ENCODE measurements at regions not wholly inside any gene's neighbourhood (a gene's known extent, or its start where the extent isn't known, plus 50 kb on each side); places are given as distances from the start of the nearest gene placed in this dataset.

GRCh38 chr7:136807598-136807997 lies 60.9 kb upstream of the CHRM2 start:
- peaks cover 4% of the 10 kb centered on the region for H3K9me3 ChIP-seq (ENCODE audit: control insufficient read depth, low read length)
- DNase-seq (ENCODE audit: low read depth): no peak
- no peaks in the 10 kb centered on the region for H3K4me1 ChIP-seq (ENCODE audit: control insufficient read depth, insufficient read depth, low read length)
- no peaks in the 10 kb centered on the region for H3K36me3 ChIP-seq (ENCODE audit: control insufficient read depth, insufficient read depth, low read length, severe bottlenecking)
- H3K9ac ChIP-seq (ENCODE audit: low read length): no peak overlapping the region
- H3K4me3 ChIP-seq (ENCODE audit: low read length): no peak overlapping the region
- no peaks in the 10 kb centered on the region for H3K27me3 ChIP-seq (replicated peaks; ENCODE audit: control insufficient read depth, insufficient read depth, low read length)

GRCh38 chr7:136803028-136803427 lies 65.4 kb upstream of the CHRM2 start:
- Histone ChIP-seq H3K9me3 (ENCODE audit: control insufficient read depth, low read length) (no peaks in the 10 kb centered on the region), H3K4me3 (ENCODE audit: low read length) (no peak overlapping the region), H3K36me3 (ENCODE audit: control insufficient read depth, insufficient read depth, low read length, severe bottlenecking) (no peaks in the 10 kb centered on the region), H3K9ac (ENCODE audit: low read length) (no peak overlapping the region), H3K27me3 (replicated peaks; ENCODE audit: control insufficient read depth, insufficient read depth, low read length) (no peaks in the 10 kb centered on the region), H3K4me1 (ENCODE audit: control insufficient read depth, insufficient read depth, low read length) (no peaks in the 10 kb centered on the region)
- no peak for DNase-seq (ENCODE audit: low read depth)

GRCh38 chr7:136783934-136784333 lies 84.5 kb upstream of the CHRM2 start:
- no peak for DNase-seq (ENCODE audit: low read depth)
- Histone ChIP-seq H3K36me3 (ENCODE audit: control insufficient read depth, insufficient read depth, low read length, severe bottlenecking) (no peaks in the 10 kb centered on the region), H3K27me3 (replicated peaks; ENCODE audit: control insufficient read depth, insufficient read depth, low read length) (no peaks in the 10 kb centered on the region), H3K9ac (ENCODE audit: low read length) (no peak overlapping the region), H3K9me3 (ENCODE audit: control insufficient read depth, low read length) (no peaks in the 10 kb centered on the region), H3K4me3 (ENCODE audit: low read length) (no peak overlapping the region), H3K4me1 (ENCODE audit: control insufficient read depth, insufficient read depth, low read length) (no peaks in the 10 kb centered on the region)

GRCh38 chr7:136741941-136742340 lies 126.5 kb upstream of the CHRM2 start:
- Histone ChIP-seq H3K36me3 (ENCODE audit: control insufficient read depth, insufficient read depth, low read length, severe bottlenecking) (no peaks in the 10 kb centered on the region), H3K9ac (ENCODE audit: low read length) (no peak overlapping the region), H3K4me1 (ENCODE audit: control insufficient read depth, insufficient read depth, low read length) (no peaks in the 10 kb centered on the region), H3K9me3 (ENCODE audit: control insufficient read depth, low read length) (peaks cover 5% of the 10 kb centered on the region), H3K4me3 (ENCODE audit: low read length) (no peak overlapping the region), H3K27me3 (replicated peaks; ENCODE audit: control insufficient read depth, insufficient read depth, low read length) (no peaks in the 10 kb centered on the region)
- peak; percentile 53 for DNase-seq (ENCODE audit: low read depth)

GRCh38 chr7:136728945-136729344 lies 139.5 kb upstream of the CHRM2 start:
- no peak for DNase-seq (ENCODE audit: low read depth)
- no peak overlapping the region for H3K4me3 ChIP-seq (ENCODE audit: low read length)
- H3K4me1 ChIP-seq (ENCODE audit: control insufficient read depth, insufficient read depth, low read length): no peaks in the 10 kb centered on the region
- H3K9me3 ChIP-seq (ENCODE audit: control insufficient read depth, low read length): no peaks in the 10 kb centered on the region
- no peaks in the 10 kb centered on the region for H3K27me3 ChIP-seq (replicated peaks; ENCODE audit: control insufficient read depth, insufficient read depth, low read length)
- H3K9ac ChIP-seq (ENCODE audit: low read length): no peak overlapping the region
- H3K36me3 ChIP-seq (ENCODE audit: control insufficient read depth, insufficient read depth, low read length, severe bottlenecking): no peaks in the 10 kb centered on the region

GRCh38 chr7:136726460-136726859 lies 142.0 kb upstream of the CHRM2 start:
- no peak overlapping the region for H3K9ac ChIP-seq (ENCODE audit: low read length)
- no peaks in the 10 kb centered on the region for H3K27me3 ChIP-seq (replicated peaks; ENCODE audit: control insufficient read depth, insufficient read depth, low read length)
- H3K36me3 ChIP-seq (ENCODE audit: control insufficient read depth, insufficient read depth, low read length, severe bottlenecking): no peaks in the 10 kb centered on the region
- no peak overlapping the region for H3K4me3 ChIP-seq (ENCODE audit: low read length)
- no peaks in the 10 kb centered on the region for H3K4me1 ChIP-seq (ENCODE audit: control insufficient read depth, insufficient read depth, low read length)
- H3K9me3 ChIP-seq (ENCODE audit: control insufficient read depth, low read length): no peaks in the 10 kb centered on the region
- DNase-seq (ENCODE audit: low read depth): no peak

GRCh38 chr7:136717910-136718557 lies 150.4 kb upstream of the CHRM2 start:
- no peaks in the 10 kb centered on the region for H3K27me3 ChIP-seq (replicated peaks; ENCODE audit: control insufficient read depth, insufficient read depth, low read length)
- no peak overlapping the region for H3K4me3 ChIP-seq (ENCODE audit: low read length)
- no peaks in the 10 kb centered on the region for H3K36me3 ChIP-seq (ENCODE audit: control insufficient read depth, insufficient read depth, low read length, severe bottlenecking)
- no peaks in the 10 kb centered on the region for H3K4me1 ChIP-seq (ENCODE audit: control insufficient read depth, insufficient read depth, low read length)
- no peaks in the 10 kb centered on the region for H3K9me3 ChIP-seq (ENCODE audit: control insufficient read depth, low read length)
- no peak for DNase-seq (ENCODE audit: low read depth)
- no peak overlapping the region for H3K9ac ChIP-seq (ENCODE audit: low read length)

GRCh38 chr7:136714062-136714461 lies 154.4 kb upstream of the CHRM2 start:
- Histone ChIP-seq H3K27me3 (replicated peaks; ENCODE audit: control insufficient read depth, insufficient read depth, low read length) (no peaks in the 10 kb centered on the region), H3K9me3 (ENCODE audit: control insufficient read depth, low read length) (no peaks in the 10 kb centered on the region), H3K4me1 (ENCODE audit: control insufficient read depth, insufficient read depth, low read length) (no peaks in the 10 kb centered on the region), H3K4me3 (ENCODE audit: low read length) (no peak overlapping the region), H3K36me3 (ENCODE audit: control insufficient read depth, insufficient read depth, low read length, severe bottlenecking) (no peaks in the 10 kb centered on the region), H3K9ac (ENCODE audit: low read length) (no peak overlapping the region)
- DNase-seq (ENCODE audit: low read depth): no peak

GRCh38 chr7:136710751-136711150 lies 157.7 kb upstream of the CHRM2 start:
- Histone ChIP-seq H3K4me1 (ENCODE audit: control insufficient read depth, insufficient read depth, low read length) (no peaks in the 10 kb centered on the region), H3K4me3 (ENCODE audit: low read length) (no peak overlapping the region), H3K36me3 (ENCODE audit: control insufficient read depth, insufficient read depth, low read length, severe bottlenecking) (no peaks in the 10 kb centered on the region), H3K9me3 (ENCODE audit: control insufficient read depth, low read length) (no peaks in the 10 kb centered on the region), H3K27me3 (replicated peaks; ENCODE audit: control insufficient read depth, insufficient read depth, low read length) (no peaks in the 10 kb centered on the region), H3K9ac (ENCODE audit: low read length) (no peak overlapping the region)
- no peak for DNase-seq (ENCODE audit: low read depth)

GRCh38 chr7:136709876-136710275 lies 158.6 kb upstream of the CHRM2 start:
- Histone ChIP-seq H3K4me1 (ENCODE audit: control insufficient read depth, insufficient read depth, low read length) (no peaks in the 10 kb centered on the region), H3K36me3 (ENCODE audit: control insufficient read depth, insufficient read depth, low read length, severe bottlenecking) (no peaks in the 10 kb centered on the region), H3K27me3 (replicated peaks; ENCODE audit: control insufficient read depth, insufficient read depth, low read length) (no peaks in the 10 kb centered on the region), H3K4me3 (ENCODE audit: low read length) (no peak overlapping the region), H3K9me3 (ENCODE audit: control insufficient read depth, low read length) (no peaks in the 10 kb centered on the region), H3K9ac (ENCODE audit: low read length) (no peak overlapping the region)
- no peak for DNase-seq (ENCODE audit: low read depth)

- H3K27me3 ChIP-seq (replicated peaks; ENCODE audit: control insufficient read depth, insufficient read depth, low read length): no peaks in the 10 kb centered on the region
- no peak overlapping the region for H3K4me3 ChIP-seq (ENCODE audit: low read length)
- no peak for DNase-seq (ENCODE audit: low read depth)
- H3K9ac ChIP-seq (ENCODE audit: low read length): no peak overlapping the region
- no peaks in the 10 kb centered on the region for H3K36me3 ChIP-seq (ENCODE audit: control insufficient read depth, insufficient read depth, low read length, severe bottlenecking)
- H3K9me3 ChIP-seq (ENCODE audit: control insufficient read depth, low read length): no peaks in the 10 kb centered on the region
- no peaks in the 10 kb centered on the region for H3K4me1 ChIP-seq (ENCODE audit: control insufficient read depth, insufficient read depth, low read length)
These were observed 165.5 kb upstream of the CHRM2 start for GRCh38 chr7:136702913-136703312.

- DNase-seq (ENCODE audit: low read depth): no peak
- Histone ChIP-seq H3K4me3 (ENCODE audit: low read length) (no peak overlapping the region), H3K36me3 (ENCODE audit: control insufficient read depth, insufficient read depth, low read length, severe bottlenecking) (no peaks in the 10 kb centered on the region), H3K9ac (ENCODE audit: low read length) (no peak overlapping the region), H3K27me3 (replicated peaks; ENCODE audit: control insufficient read depth, insufficient read depth, low read length) (no peaks in the 10 kb centered on the region), H3K9me3 (ENCODE audit: control insufficient read depth, low read length) (no peaks in the 10 kb centered on the region), H3K4me1 (ENCODE audit: control insufficient read depth, insufficient read depth, low read length) (no peaks in the 10 kb centered on the region)
These were observed 169.5 kb upstream of the CHRM2 start for GRCh38 chr7:136698977-136699376.
